ENCODE measurements at regions not wholly inside any gene's neighbourhood (a gene's known extent, or its start where the extent isn't known, plus 50 kb on each side); places are given as distances from the start of the nearest gene placed in this dataset.

GRCh38 chr12:97276661-97277429 lies 185.8 kb upstream of the RMST start:
- DNase-seq, result no peak

- no peak for DNase-seq
These were observed 179.3 kb upstream of the RMST start for GRCh38 chr12:97283297-97283696.

- DNase-seq, result no peak
These were observed 174.1 kb upstream of the RMST start for GRCh38 chr12:97288531-97288930.

GRCh38 chr12:97292588-97292987 lies 170.0 kb upstream of the RMST start:
- no peak for DNase-seq

GRCh38 chr12:97293541-97293940 lies 169.1 kb upstream of the RMST start:
- no peak for DNase-seq

- no peak for DNase-seq
These were observed 162.8 kb upstream of the RMST start for GRCh38 chr12:97299847-97300246.

- no peak for DNase-seq
These were observed 162.2 kb upstream of the RMST start for GRCh38 chr12:97300431-97300830.

GRCh38 chr12:97300891-97301290 lies 161.7 kb upstream of the RMST start:
- DNase-seq, result no peak

GRCh38 chr12:97301576-97301975 lies 161.0 kb upstream of the RMST start:
- no peak for DNase-seq

- DNase-seq, result no peak
These were observed 157.0 kb upstream of the RMST start for GRCh38 chr12:97305651-97306050.

- peak; percentile 18 for DNase-seq
These were observed 156.5 kb upstream of the RMST start for GRCh38 chr12:97306147-97306546.

- DNase-seq, result no peak
These were observed 153.9 kb upstream of the RMST start for GRCh38 chr12:97308576-97309198.

- DNase-seq, result no peak
These were observed 152.7 kb upstream of the RMST start for GRCh38 chr12:97309921-97310320.

- no peak for DNase-seq
These were observed 150.0 kb upstream of the RMST start for GRCh38 chr12:97312570-97313135.

- no peak for DNase-seq
These were observed 149.0 kb upstream of the RMST start for GRCh38 chr12:97313471-97314190.

GRCh38 chr12:97316321-97316720 lies 146.3 kb upstream of the RMST start:
- no peak for DNase-seq

- no peak for DNase-seq
These were observed 141.0 kb upstream of the RMST start for GRCh38 chr12:97321621-97322020.

- DNase-seq, result no peak
These were observed 140.2 kb upstream of the RMST start for GRCh38 chr12:97322388-97322787.

- no peak for DNase-seq
These were observed 139.4 kb upstream of the RMST start for GRCh38 chr12:97323154-97323553.

GRCh38 chr12:97324471-97324870 lies 138.1 kb upstream of the RMST start:
- DNase-seq, result no peak

GRCh38 chr12:97335115-97335514 lies 127.5 kb upstream of the RMST start:
- peak; percentile 21 for DNase-seq

- no peak for DNase-seq
These were observed 125.5 kb upstream of the RMST start for GRCh38 chr12:97336900-97337751.

GRCh38 chr12:97342130-97342529 lies 120.5 kb upstream of the RMST start:
- DNase-seq, result no peak

Data from NCI-H774 (cell line).